GM23248 (cell line): ENCODE measurements at regions not wholly inside any gene's neighbourhood (a gene's known extent, or its start where the extent isn't known, plus 50 kb on each side); places are given as distances from the start of the nearest gene placed in this dataset.

ENCODE experiments used
- DNase-seq: peaks from one replicate; pipeline ENCODE4 v3.0.0-alpha.2; 2015
- H2AFZ ChIP-seq: fragments of 200-600 bp; sonication (generic); 2 replicates; pipeline ENCODE4 v1.6.1; 2016; ENCODE audit warnings: antibody characterized with exemption
- H3F3A ChIP-seq: fragments of 200-600 bp; sonication (generic); 2 replicates; pipeline ENCODE4 v1.6.1; 2016; ENCODE audit warnings: mild to moderate bottlenecking, antibody characterized with exemption, mixed run types; ENCODE audit not compliant: insufficient read depth
- H3K27ac ChIP-seq: fragments of 200-600 bp; sonication (generic); 2 replicates; pipeline ENCODE4 v1.5.1; 2016; ENCODE audit warnings: mild to moderate bottlenecking
- H3K27me3 ChIP-seq: fragments of 200-600 bp; sonication (generic); replicated peaks from 2 replicates; pipeline ENCODE4 v1.6.1; 2016; ENCODE audit warnings: mild to moderate bottlenecking; ENCODE audit not compliant: insufficient read depth
- H3K36me3 ChIP-seq: fragments of 200-600 bp; sonication (generic); 2 replicates; pipeline ENCODE4 v1.6.1; 2016; ENCODE audit warnings: low read depth, mild to moderate bottlenecking
- H3K4me1 ChIP-seq: fragments of 200-600 bp; sonication (generic); 2 replicates; pipeline ENCODE4 v1.6.1; 2016; ENCODE audit warnings: mild to moderate bottlenecking; ENCODE audit not compliant: insufficient read depth
- H3K4me2 ChIP-seq: fragments of 200-600 bp; sonication (generic); one replicate; pipeline ENCODE4 v1.6.1; 2016; ENCODE audit warnings: mild to moderate bottlenecking; ENCODE audit not compliant: unreplicated experiment
- H3K4me3 ChIP-seq: fragments of 200-600 bp; sonication (generic); 2 replicates; pipeline ENCODE4 v1.5.1; 2016; ENCODE audit warnings: mild to moderate bottlenecking
- H3K79me2 ChIP-seq: fragments of 200-600 bp; sonication (generic); 2 replicates; pipeline ENCODE4 v1.6.1; 2016; ENCODE audit warnings: mild to moderate bottlenecking; ENCODE audit not compliant: insufficient read depth
- H3K9ac ChIP-seq: fragments of 200-600 bp; sonication (generic); 2 replicates; pipeline ENCODE4 v1.6.1; 2016; ENCODE audit warnings: mild to moderate bottlenecking
- H3K9me2 ChIP-seq: fragments of 200-600 bp; sonication (generic); 2 replicates; pipeline ENCODE4 v1.6.1; 2016; ENCODE audit warnings: mixed run types, mild to moderate bottlenecking, moderate library complexity; ENCODE audit not compliant: insufficient read depth
- H3K9me3 ChIP-seq: fragments of 200-600 bp; sonication (generic); one replicate; pipeline ENCODE4 v1.6.1; 2017; ENCODE audit warnings: low read depth
- H4K20me1 ChIP-seq: fragments of 200-600 bp; sonication (generic); 2 replicates; pipeline ENCODE4 v1.6.0; 2016; ENCODE audit not compliant: insufficient read depth
- EZH2 ChIP-seq: fragments of 200-600 bp; sonication (generic); IDR thresholded peaks from 2 replicates; pipeline ENCODE4 v1.6.1; 2018; ENCODE audit warnings: antibody characterized with exemption, mild to moderate bottlenecking; ENCODE audit not compliant: insufficient read depth, poor library complexity, severe bottlenecking
- EZH2phosphoT487 ChIP-seq: fragments of 200-600 bp; sonication (generic); IDR thresholded peaks from 2 replicates; pipeline ENCODE4 v1.6.1; 2018; ENCODE audit warnings: antibody characterized with exemption, moderate library complexity, mild to moderate bottlenecking, low read depth; ENCODE audit not compliant: insufficient read depth
- WGBS, 2 experiments: methylation state at CpG; one replicate each; pipeline ENCODE4 v1.1.6; 2015 to 2017; ENCODE audit warnings: low lambda C conversion rate in 2 of 2, low coverage in 1 of 2; ENCODE audit errors: missing lambda C conversion rate in 2 of 2; 5-methylcytosine and 5-hydroxymethylcytosine counted together
- in situ Hi-C: fragments of 300-500 bp; cut with MboI; formaldehyde crosslinking; loops from 2 replicates; pipeline ENCODE4 v1.15.0; 2020

DNA sequence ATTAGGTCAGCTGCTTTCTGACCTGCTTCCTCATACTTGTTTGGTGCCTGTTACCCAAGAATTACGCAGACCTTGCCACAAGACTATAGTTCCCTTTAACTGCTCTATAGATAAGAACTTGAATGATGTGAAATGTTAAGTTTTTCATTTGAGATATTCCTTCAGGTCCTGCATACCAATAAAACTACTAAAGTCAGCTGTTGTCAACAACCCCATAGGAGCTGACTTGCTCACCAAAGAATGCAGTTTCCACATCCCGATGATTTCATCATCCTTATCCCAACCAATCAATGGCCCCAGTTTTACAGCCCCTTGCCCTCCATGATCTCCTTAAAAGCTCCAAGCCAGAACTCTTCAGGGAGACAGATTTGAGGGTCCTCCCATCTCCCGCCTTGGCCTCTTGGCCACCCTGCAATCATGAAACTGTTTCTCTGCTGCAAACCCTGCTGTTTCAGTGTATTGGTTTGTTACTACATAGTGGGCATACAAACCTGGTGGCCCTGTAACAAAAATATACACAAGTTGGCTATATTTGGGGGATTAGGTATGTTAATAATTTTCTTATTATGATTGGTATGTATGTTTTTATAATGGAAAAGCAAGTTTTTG, 396.3 kb upstream of the CHST9 start:
- Histone ChIP-seq H3K9me3 (no peaks in the 10 kb centered on the region), H3K27ac (no peak overlapping the region), H3K36me3 (no peaks in the 10 kb centered on the region), H3K9ac (no peak overlapping the region), H3K4me3 (no peak overlapping the region), H3K4me1 (no peaks in the 10 kb centered on the region), H3K4me2 (no peak overlapping the region), H2AFZ (no peak overlapping the region), H3K9me2 (no peaks in the 10 kb centered on the region), H3F3A (no peaks in the 10 kb centered on the region), H3K27me3 (no peaks in the 10 kb centered on the region), H3K79me2 (no peaks in the 10 kb centered on the region), H4K20me1 (no peaks in the 10 kb centered on the region)
- TF ChIP-seq EZH2phosphoT487 (no peak), EZH2 (no peak)
- no peak for DNase-seq
- in situ Hi-C loops, result no loop called here
- 33 to 42% methylated on average over 3 of the region's 3 CpGs for WGBS, 2 experiments

GRCh38 chr18:27579364-27579763, 394.3 kb upstream of the CHST9 start:
- Histone ChIP-seq H3K9me2 (no peaks in the 10 kb centered on the region), H2AFZ (no peak overlapping the region), H3F3A (no peaks in the 10 kb centered on the region), H3K9ac (no peak overlapping the region), H3K27me3 (no peaks in the 10 kb centered on the region), H3K4me3 (no peak overlapping the region), H3K79me2 (no peaks in the 10 kb centered on the region), H3K9me3 (no peaks in the 10 kb centered on the region), H3K27ac (no peak overlapping the region), H3K36me3 (no peaks in the 10 kb centered on the region), H4K20me1 (no peaks in the 10 kb centered on the region), H3K4me1 (no peaks in the 10 kb centered on the region), H3K4me2 (no peak overlapping the region)
- 16 to 17% methylated on average over 2 of the region's 2 CpGs for WGBS, 2 experiments
- no peak for DNase-seq
- in situ Hi-C loops, result no loop called here
- TF ChIP-seq EZH2phosphoT487 (no peak), EZH2 (no peak)

GRCh38 chr18:27577752-27578151, 392.6 kb upstream of the CHST9 start:
- no peak overlapping the region for H2AFZ ChIP-seq
- no peaks in the 10 kb centered on the region for H3F3A ChIP-seq
- no peak overlapping the region for H3K4me2 ChIP-seq
- H3K27ac ChIP-seq, result no peak overlapping the region
- no peaks in the 10 kb centered on the region for H3K79me2 ChIP-seq
- H3K9ac ChIP-seq, result no peak overlapping the region
- in situ Hi-C loops, result no loop called here
- WGBS, 2 experiments, result 14 to 20% methylated on average over 5 of the region's 5 CpGs
- no peaks in the 10 kb centered on the region for H3K4me1 ChIP-seq
- H4K20me1 ChIP-seq, result no peaks in the 10 kb centered on the region
- no peak for TF ChIP-seq EZH2
- no peak for TF ChIP-seq EZH2phosphoT487
- H3K27me3 ChIP-seq, result no peaks in the 10 kb centered on the region
- H3K4me3 ChIP-seq, result no peak overlapping the region
- no peak for DNase-seq
- H3K9me2 ChIP-seq, result no peaks in the 10 kb centered on the region
- no peaks in the 10 kb centered on the region for H3K9me3 ChIP-seq
- no peaks in the 10 kb centered on the region for H3K36me3 ChIP-seq

DNA sequence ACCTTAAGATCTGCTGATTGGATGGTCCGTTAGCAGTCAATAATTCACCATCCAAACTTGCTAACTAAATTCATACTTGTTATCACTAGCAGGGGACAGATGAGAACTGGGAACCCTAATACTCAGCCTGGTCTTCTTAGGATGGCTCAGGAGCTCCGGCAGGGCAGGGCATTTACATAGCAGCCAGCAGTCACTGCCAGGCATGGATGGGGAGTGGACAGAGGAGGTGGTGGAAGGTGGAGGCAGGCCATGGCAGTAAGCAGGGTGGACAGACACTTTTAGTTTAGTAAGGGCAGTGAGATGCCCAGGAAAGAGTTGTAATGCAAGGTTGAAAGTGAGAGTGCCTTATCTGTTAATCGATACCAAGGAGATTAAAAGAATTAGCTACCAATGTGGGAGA, 392.2 kb upstream of the CHST9 start:
- H3K79me2 ChIP-seq, result no peaks in the 10 kb centered on the region
- H3K9me2 ChIP-seq, result no peaks in the 10 kb centered on the region
- H3K9me3 ChIP-seq, result no peaks in the 10 kb centered on the region
- 49 to 54% methylated on average over 3 of the region's 3 CpGs for WGBS, 2 experiments
- no peak for DNase-seq
- no peaks in the 10 kb centered on the region for H3F3A ChIP-seq
- H2AFZ ChIP-seq, result no peak overlapping the region
- no peak overlapping the region for H3K9ac ChIP-seq
- no peak overlapping the region for H3K27ac ChIP-seq
- no peaks in the 10 kb centered on the region for H3K36me3 ChIP-seq
- TF ChIP-seq EZH2 (no peak), EZH2phosphoT487 (no peak)
- no peak overlapping the region for H3K4me3 ChIP-seq
- H3K27me3 ChIP-seq, result no peaks in the 10 kb centered on the region
- in situ Hi-C loops, result no loop called here
- no peak overlapping the region for H3K4me2 ChIP-seq
- H3K4me1 ChIP-seq, result no peaks in the 10 kb centered on the region
- no peaks in the 10 kb centered on the region for H4K20me1 ChIP-seq

DNA sequence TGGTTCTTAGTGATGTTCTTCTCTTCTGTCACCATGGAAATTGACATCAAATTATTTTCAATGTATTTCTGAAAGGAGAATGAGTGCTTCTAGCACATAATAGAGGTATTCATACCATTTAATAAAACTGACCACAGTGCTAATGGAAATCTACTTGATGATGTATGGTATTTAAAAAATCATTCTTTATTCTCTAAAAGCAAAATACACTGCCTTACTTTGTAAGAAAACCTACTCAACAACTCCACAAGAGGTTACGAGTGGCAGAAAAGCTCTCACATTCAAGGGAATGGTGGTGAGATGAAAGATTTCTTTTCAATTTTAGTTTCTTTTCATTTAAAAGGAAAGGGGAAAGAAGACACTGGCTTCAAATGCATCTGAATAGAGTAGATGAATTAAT, 382.3 kb upstream of the CHST9 start:
- Histone ChIP-seq H3K4me1 (no peaks in the 10 kb centered on the region), H3K9ac (no peak overlapping the region), H3F3A (no peaks in the 10 kb centered on the region), H3K27me3 (no peaks in the 10 kb centered on the region), H4K20me1 (no peaks in the 10 kb centered on the region), H3K9me3 (no peaks in the 10 kb centered on the region), H3K27ac (no peak overlapping the region), H3K9me2 (no peaks in the 10 kb centered on the region), H2AFZ (no peak overlapping the region), H3K4me3 (no peak overlapping the region), H3K4me2 (no peak overlapping the region), H3K36me3 (no peaks in the 10 kb centered on the region), H3K79me2 (no peaks in the 10 kb centered on the region)
- WGBS, 2 experiments, result 22 to 49% methylated on average over 1 of the region's 1 CpG
- in situ Hi-C loops, result no loop called here
- no peak for TF ChIP-seq EZH2
- no peak for DNase-seq
